HG02759 (cell line): ENCODE measurements at regions not wholly inside any gene's neighbourhood (a gene's known extent, or its start where the extent isn't known, plus 50 kb on each side); places are given as distances from the start of the nearest gene placed in this dataset.
"Not testable (repeated sequence)": the region's sequence is repeated elsewhere in the genome, so short reads cannot be mapped to it uniquely, and the experiment has no call there.

Experiments used
- ATAC-seq: cut with Tn5 transposase; IDR thresholded peaks from one replicate; pipeline ENCODE4 v1.9.1; 2021; ENCODE audit warnings: mild to moderate bottlenecking, moderate library complexity; ENCODE audit not compliant: unreplicated experiment

DNA sequence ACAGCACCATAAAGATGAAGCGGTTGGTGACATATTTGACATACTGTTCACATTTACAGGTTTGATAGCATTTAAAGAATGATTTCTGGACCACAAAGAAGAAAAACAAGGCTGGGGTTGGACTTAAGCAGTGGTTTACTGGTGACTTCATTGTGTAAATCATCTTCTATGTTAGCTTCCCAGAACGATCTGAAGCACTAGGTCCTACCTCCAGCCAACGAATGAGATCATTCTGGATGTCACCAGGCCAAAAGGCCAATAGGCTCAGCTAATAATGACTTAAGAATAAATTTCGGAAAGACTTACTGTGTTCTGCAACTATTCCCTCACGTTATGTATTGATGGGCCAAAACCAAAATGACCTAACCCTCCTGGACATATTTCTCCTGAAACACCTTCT lies 675.3 kb upstream of the CCNG1 start:
- no peak for ATAC-seq

DNA sequence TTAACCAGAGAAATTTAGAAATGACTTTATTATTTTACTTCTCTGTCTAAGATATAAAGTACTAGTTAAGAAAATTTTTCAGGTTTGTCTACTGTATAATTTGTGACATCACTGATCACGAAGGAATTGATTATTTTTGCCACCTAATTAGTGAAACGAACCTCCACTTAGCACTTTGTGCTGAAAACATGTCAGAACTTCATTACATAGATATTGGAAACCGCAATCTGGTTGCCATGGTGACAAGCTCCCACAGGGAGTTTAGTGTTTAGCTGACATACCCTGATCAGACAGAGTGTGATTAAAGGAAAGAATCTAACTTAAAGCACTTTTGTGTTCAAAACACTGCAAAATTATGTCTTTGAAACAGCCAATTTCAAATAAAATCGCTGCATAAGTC lies 668.4 kb upstream of the CCNG1 start:
- ATAC-seq: no peak

DNA sequence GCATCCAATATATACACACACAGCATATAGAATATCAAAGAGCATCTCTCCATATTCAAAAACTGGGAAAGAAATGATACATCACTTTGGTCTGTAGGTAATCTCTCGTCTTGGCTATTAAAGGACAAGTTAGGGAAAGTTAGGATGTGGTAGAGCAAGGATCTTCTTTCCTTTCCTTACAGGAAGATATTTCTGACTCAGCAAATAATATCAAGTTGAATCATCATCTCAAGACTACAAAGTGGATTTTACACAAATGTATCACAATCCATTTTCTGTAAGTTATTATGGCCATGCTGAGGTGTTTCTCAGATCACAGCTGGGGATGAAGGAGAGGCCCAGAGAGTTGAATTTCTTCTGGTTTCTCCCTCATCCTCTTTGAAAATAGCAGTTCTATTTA lies 651.7 kb upstream of the CCNG1 start:
- ATAC-seq: no peak

DNA sequence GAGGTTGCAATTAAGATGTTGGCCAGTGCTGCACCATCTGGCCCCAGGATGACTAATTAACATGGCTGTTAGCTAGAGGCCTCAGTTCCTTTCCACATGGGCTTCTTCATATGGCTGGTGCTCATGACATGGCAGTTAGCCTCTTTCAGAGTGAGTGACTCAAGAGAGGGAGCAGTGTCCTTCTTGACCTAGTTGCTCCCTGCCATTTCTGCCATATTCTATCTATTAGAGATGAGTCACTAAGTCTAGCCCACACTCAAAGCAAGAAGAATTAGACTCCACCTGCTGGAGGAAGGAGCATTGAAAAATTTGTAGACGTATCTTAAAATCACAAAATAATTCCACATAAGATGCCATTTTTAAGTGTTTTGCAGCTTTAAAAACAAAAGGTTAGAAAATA lies 651.2 kb upstream of the CCNG1 start:
- ATAC-seq: no peak

DNA sequence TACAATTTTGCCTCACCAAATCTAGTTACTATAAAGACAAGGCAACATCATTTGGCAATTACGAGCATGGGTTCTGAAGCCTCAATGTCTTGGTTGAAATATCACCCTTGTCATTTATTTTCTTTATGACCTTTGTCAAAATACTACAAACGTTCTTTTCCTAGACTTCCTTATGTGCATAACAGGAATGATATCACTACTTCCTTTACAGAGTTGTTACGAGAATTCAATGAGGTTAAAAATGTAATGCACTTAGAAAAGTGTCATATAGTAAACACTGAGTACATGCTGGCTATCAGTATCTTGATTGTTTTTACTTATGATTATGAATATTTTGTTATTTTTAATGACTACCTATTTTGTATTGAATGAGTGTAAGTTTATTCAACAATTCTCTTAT lies 640.9 kb upstream of the CCNG1 start:
- no peak for ATAC-seq

DNA sequence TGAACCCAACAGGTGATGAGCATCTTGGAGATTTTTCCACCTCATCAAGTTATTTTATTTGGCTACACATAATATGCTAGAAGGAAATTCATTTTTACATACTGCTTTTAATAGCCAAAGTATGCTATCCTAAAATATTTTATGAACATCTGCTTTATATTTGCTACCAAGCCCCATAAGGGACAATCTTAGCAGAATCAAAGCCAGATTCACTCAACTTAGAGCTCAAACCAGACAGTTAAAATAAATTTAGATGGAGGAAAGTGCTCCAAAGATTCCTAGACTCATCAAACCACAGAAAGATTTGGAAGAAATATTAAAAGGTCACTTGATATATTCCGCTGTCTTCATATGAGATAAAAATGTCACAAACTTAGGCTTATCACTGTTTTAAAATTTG lies 637.1 kb upstream of the CCNG1 start:
- no peak for ATAC-seq

DNA sequence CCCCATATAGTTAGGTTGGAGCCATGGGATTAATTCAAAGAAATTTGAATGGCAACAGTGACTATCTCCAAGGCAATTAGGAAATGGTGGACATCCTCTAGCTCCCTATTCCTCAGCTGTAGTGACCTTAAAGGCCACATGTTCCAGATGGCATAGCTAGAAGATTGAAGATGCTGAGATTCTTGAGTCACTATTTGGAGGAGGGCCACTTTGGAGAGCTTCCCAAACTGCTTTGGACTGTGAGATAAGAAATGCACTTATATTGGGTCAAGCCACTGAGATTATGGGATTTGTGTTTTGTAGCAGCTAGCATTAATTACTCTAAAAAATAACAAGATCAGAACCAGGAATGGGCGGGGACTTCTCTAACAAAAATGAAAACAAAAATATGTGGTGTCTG lies 636.2 kb upstream of the CCNG1 start:
- ATAC-seq: no peak

DNA sequence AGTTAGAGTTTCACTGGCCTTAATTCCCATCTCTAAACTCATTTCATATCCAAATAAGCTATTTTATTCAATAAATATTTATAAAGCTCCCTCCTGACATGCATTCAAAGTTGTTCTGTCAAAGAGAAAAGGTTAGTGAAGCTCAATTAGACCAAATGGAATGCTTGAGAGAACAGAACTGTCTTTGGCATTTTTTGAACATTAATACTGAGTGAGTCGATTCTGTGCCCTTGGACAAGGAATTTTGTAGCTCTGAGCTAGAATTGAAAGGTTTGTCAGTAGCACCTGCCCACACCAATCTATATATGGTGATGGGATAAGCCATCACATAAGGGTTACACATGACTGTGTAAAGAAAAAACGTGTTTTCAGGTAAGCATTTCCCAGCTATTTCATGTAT lies 631.2 kb upstream of the CCNG1 start:
- no peak for ATAC-seq

DNA sequence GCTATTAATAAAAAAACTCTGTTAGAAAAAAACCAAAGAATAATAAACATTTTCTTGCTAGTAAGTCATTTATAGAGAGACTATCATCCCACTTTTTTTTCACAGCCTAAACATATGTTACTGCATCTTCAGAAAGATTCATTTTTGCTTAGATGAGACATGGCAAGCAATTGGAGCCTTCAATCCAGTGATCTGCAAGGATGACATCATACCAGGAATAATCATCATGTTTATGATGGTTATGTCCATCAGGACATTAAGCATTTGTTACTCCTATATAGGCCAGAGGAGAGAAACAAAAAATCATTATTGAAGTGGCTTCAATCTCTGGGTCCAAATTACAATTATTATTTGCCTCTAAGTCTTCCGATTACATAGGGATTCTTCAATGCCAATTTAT lies 626.3 kb upstream of the CCNG1 start:
- ATAC-seq: no peak

DNA sequence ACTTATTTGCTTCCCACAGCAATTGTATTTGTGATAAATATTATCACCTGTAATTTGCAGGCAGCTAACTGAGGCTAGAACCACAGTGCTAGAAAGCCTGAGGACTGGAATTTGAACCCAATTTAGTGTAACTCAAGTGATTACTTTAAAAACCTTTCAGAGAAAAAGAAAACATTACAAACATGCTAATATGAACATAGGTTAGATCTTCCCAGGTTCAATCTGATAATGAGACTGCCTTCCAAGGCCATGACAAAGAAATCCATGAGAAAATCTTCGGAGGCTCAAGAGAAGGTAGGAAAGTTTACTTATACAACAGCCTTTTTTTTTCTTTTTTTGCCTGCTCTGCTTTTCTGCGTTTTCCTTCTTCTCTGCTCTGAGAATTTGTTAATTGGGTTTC lies 620.6 kb upstream of the CCNG1 start:
- ATAC-seq: no peak

DNA sequence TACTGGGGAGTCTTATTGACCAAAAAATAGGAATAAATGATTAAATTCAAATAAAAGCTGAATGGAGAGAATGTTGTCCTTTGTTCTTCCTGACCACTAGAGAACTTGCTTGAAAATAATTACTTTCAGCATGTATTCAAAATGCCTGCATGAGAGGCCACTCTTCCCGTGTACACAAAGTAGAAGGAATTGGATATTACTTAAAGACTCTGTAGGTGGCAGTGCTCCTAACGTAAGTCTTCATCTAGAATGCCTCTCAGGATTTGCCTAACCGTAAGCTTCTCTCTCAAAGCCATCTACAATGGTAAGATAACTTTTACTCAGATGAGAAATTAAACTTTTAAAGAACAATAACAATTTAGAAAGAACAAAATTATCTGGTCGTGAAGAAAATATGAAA lies 620.0 kb upstream of the CCNG1 start:
- ATAC-seq: no peak

DNA sequence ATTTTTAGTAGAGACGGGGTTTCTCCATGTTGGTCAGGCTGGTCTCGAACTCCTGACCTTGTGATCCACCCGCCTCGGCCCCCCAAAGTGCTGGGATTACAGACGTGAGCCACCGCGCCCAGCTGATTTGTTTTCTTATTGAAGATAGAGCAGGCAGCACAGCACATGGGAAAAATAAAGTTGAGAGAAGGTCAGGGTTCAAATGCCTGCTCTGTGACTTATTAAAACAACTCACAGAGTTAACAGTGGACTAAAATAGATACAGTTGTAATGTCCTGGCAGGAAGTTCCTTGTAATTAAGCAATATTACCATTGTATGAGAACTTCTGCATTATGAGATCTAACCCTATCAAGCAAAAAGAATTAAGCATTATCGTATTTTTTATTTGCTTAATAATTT lies 615.7 kb upstream of the CCNG1 start:
- ATAC-seq: not testable (repeated sequence)

DNA sequence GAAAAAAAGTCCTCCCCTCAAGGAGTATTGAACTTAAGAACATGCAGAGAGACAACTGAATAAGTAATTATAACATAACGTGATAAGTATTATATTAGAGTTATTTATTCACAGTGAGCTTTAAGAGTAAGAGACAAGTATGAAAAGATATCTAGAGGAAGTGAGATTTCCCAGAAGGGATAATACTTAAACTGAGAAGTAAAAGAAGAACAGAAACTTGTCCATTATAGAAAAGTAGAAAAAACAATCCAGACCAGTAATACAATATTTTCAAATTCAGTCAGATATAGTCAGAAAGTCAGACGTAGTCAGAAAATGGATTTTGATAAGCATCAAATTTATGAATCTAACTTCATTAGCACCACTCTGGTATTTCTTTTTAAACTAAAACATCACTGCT lies 613.0 kb upstream of the CCNG1 start:
- ATAC-seq: peak; percentile 79

DNA sequence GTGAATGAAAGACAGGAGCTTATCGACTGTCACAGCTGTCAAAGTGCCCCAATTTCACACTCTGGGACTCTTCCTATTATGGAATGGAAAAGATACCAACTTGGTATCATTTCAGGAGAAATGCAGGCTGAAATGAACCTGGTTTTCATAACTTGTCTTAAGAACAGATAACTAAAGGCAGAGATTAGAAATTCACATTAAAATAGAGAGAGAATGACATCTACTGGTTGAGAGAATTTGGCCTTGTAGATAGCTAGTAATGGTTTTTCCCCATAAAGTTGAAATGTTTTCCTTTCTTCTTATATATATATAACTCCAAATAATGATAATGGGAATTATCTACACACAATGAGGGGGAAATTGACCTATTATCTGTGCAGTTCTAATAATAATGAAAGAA lies 600.2 kb upstream of the CCNG1 start:
- ATAC-seq: no peak

DNA sequence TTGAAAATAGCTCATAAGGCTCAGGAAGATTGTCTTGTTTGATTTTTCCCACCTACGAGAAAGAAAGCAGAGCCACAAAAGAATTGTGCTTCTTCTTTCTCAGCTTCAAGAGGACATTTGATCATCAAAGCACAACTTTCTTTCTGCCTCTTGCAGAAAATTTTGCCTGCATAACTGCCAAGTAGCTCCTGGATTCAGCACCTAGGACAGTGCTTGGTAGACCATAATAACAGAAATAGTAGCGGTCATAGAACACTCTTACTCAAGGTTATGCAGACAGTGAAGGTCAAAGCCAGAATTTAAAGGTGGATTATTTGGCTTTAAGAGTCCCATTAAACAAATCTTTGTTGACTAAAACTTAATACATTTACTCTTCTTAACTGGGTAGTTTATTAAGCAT lies 594.7 kb upstream of the CCNG1 start:
- ATAC-seq: no peak

DNA sequence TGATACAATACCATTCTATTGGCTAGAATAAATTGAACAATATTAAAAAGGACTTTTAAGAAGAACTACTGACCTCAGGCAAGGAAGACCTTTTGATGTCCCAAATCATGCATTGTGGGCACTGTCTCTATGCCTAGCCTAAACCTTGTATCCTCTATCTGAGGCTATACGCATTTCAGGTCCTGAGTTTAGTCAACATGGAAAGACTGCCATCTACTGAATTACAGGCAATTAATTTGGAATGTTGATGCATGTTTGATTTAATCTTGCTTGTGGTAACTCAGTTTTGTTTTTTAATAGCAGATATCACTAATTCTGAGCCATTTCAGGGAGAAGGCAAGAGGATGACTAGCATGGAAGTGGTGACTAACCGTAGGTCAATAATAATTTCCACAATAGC lies 585.3 kb upstream of the CCNG1 start:
- no peak for ATAC-seq

DNA sequence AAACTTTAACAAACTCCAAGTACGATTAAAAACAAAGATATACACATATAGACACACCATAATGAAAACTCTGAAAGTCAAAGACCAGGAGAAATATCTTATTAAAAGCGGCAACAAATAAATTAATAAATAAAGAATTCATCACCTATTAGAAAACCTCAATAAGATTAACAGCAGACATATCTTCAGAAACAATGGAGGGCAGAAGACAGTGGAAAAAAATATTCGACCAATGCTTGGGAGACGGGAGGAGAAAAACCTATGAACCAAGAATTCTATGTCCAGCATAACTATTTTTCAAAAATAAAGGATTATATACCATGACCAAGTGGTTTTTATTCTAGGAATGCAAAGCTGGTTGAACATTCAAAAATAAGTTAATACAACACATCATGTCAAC lies 578.6 kb upstream of the CCNG1 start:
- no peak for ATAC-seq

DNA sequence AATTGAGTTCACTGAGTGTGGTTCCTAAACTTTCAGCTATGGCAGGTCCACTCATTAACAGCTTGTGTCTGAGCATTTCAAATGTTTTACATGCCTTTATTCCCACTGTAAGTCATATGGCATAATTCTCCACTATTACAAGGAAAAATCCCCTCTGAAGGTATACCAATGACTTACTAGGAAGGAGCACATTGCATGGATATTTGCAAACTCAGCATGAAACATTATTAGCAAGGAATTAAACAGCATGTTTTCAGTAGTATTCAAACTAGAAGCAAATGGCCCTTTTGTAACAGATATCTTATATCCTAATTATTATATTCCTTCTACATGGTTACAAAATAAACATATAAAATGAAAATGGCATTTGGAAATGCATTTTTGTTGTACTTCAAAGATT lies 566.4 kb upstream of the CCNG1 start:
- ATAC-seq: no peak

DNA sequence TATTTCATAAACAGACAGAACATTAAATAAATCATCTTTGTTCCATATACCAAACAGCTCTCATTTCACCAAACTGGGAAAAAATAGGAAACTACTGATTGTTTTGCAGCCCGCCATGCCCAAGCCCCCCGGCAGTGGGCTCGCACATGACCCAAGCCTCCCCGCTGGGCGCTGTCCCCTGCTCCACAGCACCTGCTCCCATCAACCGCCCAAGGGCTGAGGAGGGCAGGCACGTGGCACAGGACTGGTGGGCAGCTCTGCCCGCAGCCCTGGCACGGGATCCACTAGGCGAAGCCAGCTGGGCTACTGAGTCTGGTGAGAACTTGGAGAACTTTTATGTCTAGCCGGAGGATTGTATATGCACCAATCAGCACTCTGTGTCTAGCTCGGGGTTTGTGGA lies 554.8 kb upstream of the CCNG1 start:
- no peak for ATAC-seq

DNA sequence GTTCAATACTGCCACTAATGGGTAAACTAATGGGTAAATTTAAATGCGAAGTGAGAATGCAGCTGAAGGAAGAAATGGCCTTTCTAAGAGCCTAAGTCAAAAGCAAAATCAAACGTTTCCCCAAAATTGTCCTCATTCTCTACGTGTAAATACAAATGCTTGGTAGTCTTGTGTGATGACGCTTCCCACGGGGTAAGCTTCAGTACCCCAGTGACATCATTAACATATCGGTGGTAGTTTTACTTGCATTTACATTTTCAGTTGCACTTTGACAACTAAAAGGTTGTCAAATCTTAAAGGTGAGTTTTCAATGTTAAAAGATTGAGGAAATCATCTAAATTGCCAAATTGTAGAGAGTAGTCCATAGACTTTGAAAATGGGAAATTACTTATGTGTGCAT lies 550.7 kb upstream of the CCNG1 start:
- no peak for ATAC-seq

DNA sequence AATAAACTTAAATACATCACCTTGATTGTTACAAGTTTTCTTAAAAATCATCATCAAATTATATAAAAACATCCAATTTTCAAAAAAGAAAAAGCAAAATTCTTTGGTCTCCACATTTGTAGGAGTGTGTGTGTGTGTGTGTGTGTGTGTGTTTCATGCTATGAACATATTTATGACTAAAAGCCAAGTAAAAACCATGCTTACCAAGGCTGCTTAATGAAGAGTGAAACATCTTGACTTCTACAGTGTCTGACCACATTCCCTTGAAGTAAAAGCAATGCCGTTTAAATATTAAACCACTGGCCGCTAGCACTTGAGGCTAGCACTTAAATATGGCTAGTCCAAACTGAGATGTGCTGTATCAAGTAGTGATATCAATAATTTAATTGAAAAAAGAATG lies 549.1 kb upstream of the CCNG1 start:
- no peak for ATAC-seq

DNA sequence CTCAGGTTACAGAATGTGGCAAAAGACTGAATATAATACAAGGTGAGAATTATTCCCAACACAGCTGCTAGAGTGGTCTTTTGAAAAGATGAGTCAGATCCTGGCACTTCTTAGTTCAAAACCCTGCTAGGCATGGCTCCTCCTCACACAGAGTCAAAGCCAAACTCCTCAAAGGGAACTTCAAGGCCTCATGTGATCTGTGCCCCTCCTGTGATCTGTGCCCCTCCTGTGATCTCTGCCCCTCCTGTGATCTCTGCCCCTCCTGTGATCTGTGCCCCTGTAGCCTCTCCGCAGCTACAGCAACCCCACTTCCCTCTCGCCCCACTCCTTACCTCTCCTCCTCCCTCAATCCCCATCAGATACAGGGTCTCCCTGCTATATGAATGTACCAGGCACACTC lies 525.5 kb upstream of the CCNG1 start:
- no peak for ATAC-seq

DNA sequence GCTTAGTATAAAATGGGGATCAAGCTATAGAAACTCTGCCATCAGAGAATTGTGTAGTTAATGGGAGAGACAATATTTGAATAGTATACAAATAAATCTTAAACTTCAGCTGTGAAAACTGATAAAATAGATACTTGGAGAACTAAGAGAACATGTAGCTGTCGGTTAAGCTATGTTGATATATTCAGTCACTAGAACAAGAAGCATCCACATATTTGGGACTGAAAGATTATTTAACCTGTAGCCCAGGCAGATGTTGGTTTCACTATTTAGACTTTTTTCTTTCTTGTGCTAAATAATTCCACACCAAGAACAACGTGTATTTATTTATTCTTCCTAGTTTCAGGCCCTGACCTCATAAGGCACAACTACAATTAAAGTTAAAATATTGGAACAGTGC lies 521.0 kb upstream of the CCNG1 start:
- no peak for ATAC-seq

DNA sequence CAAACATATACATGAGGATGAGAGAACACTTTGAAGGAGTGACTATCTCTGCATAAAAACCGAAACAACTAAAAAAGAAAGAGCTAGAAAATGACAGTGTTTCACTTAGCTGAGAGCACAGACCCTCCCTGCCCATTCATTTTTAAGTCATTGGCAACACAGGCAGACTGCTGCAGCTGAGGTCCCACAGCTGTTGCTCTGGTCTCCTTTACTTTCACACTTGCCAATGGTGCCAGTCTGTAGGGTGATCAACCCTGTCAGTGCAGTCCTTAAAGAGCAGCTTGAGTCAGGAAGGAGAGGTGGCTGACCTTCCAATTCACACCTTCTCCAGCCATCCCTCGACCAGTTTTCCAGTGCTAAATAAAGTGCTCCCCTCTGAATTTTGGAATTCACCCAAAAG lies 508.3 kb upstream of the CCNG1 start:
- no peak for ATAC-seq
